Liver (tissue), 8 donors: ENCODE measurements at regions not wholly inside any gene's neighbourhood (a gene's known extent, or its start where the extent isn't known, plus 50 kb on each side); places are given as distances from the start of the nearest gene placed in this dataset.

Experiments
- DNase-seq: peaks from one replicate; pipeline ENCODE4 v3.0.0-alpha.2; 2017; ENCODE audit warnings: low spot score
- H3K27ac ChIP-seq, 2 donors: one replicate each; pipeline ENCODE4 v1.7.0; 2013; ENCODE audit warnings: inconsistent platforms in 2 of 2, low read length in 2 of 2, control low read depth in 1 of 2, low read depth in 1 of 2, mild to moderate bottlenecking in 1 of 2
- H3K27me3 ChIP-seq, 4 donors: one replicate each; pipeline versions ENCODE4 v1.6.1 to v1.7.0; 2013; ENCODE audit warnings: low read length in 3 of 4, inconsistent platforms in 1 of 4, mild to moderate bottlenecking in 1 of 4, moderate library complexity in 1 of 4; ENCODE audit not compliant: control insufficient read depth in 4 of 4, insufficient read depth in 4 of 4
- H3K36me3 ChIP-seq, 4 donors: one replicate each; pipeline versions ENCODE4 v1.6.1 to v1.7.0; 2013; ENCODE audit warnings: low read length in 3 of 4, mild to moderate bottlenecking in 3 of 4, low read depth in 1 of 4, moderate library complexity in 1 of 4; ENCODE audit not compliant: control insufficient read depth in 4 of 4, insufficient read depth in 3 of 4
- H3K4me1 ChIP-seq, 4 donors: one replicate each; pipeline versions ENCODE4 v1.6.1 to v1.7.0; 2013; ENCODE audit warnings: low read length in 3 of 4, mild to moderate bottlenecking in 3 of 4, moderate library complexity in 1 of 4; ENCODE audit not compliant: control insufficient read depth in 4 of 4, insufficient read depth in 4 of 4
- H3K4me3 ChIP-seq, 3 donors: one replicate each; pipeline versions ENCODE4 v1.6.1 to v1.7.0; 2013; ENCODE audit warnings: low read length in 3 of 3, control low read depth in 1 of 3, low read depth in 1 of 3, mild to moderate bottlenecking in 1 of 3
- H3K9ac ChIP-seq, 2 donors: one replicate each; pipeline ENCODE4 v1.7.0; 2013; ENCODE audit warnings: low read length in 2 of 2, mild to moderate bottlenecking in 2 of 2, moderate library complexity in 2 of 2, control low read depth in 1 of 2, low read depth in 1 of 2
- H3K9me3 ChIP-seq, 4 donors: one replicate each; pipeline versions ENCODE4 v1.6.1 to v1.7.0; 2013; ENCODE audit warnings: low read length in 3 of 4; ENCODE audit not compliant: control insufficient read depth in 4 of 4
- ATF3 ChIP-seq: IDR thresholded peaks from 2 replicates; pipeline ENCODE4 v1.6.1; 2016; ENCODE audit warnings: antibody characterized with exemption
- CTCF ChIP-seq: fragments of 150-350 bp; IDR thresholded peaks from 2 replicates; pipeline ENCODE4 v1.5.1; 2017; ENCODE audit warnings: improper control_type of control experiment, low read depth, low read length; ENCODE audit not compliant: missing input control
- EGR1 ChIP-seq, 2 donors: IDR thresholded peaks; 2 replicates each; pipeline ENCODE4 v1.6.1; 2016 to 2018; ENCODE audit warnings: antibody characterized with exemption in 2 of 2, low read depth in 2 of 2
- FOXA1 ChIP-seq: IDR thresholded peaks from 2 replicates; pipeline ENCODE4 v1.6.1; 2016; ENCODE audit warnings: antibody characterized with exemption
- FOXA2 ChIP-seq: IDR thresholded peaks from 2 replicates; pipeline ENCODE4 v1.6.1; 2016; ENCODE audit warnings: antibody characterized with exemption
- GABPA ChIP-seq, 2 donors: IDR thresholded peaks in 1 of 2; conservative IDR thresholded peaks in 1 of 2; 2 replicates each; pipeline ENCODE4 v1.6.1; 2016; ENCODE audit warnings: antibody characterized with exemption in 2 of 2, mild to moderate bottlenecking in 1 of 2, moderate library complexity in 1 of 2
- HNF4A ChIP-seq, 2 donors: conservative IDR thresholded peaks; 2 replicates each; pipeline ENCODE4 v1.6.1; 2016; ENCODE audit warnings: antibody characterized with exemption in 2 of 2, mild to moderate bottlenecking in 2 of 2
- HNF4G ChIP-seq: IDR thresholded peaks from 2 replicates; pipeline ENCODE4 v1.6.1; 2016; ENCODE audit warnings: antibody characterized with exemption
- JUND ChIP-seq, 2 donors: IDR thresholded peaks; 2 replicates each; pipeline ENCODE4 v1.6.1; 2016; ENCODE audit warnings: antibody characterized with exemption in 2 of 2
- MAX ChIP-seq: IDR thresholded peaks from 2 replicates; pipeline ENCODE4 v1.6.1; 2016; ENCODE audit warnings: antibody characterized with exemption
- NR2F2 ChIP-seq: IDR thresholded peaks from 2 replicates; pipeline ENCODE4 v1.6.1; 2016; ENCODE audit warnings: antibody characterized with exemption
- RAD21 ChIP-seq, 2 donors: IDR thresholded peaks; 2 replicates each; pipeline ENCODE4 v1.6.1; 2016; ENCODE audit warnings: antibody characterized with exemption in 2 of 2, mild to moderate bottlenecking in 2 of 2
- REST ChIP-seq: IDR thresholded peaks from 2 replicates; pipeline ENCODE4 v1.6.1; 2016; ENCODE audit warnings: antibody characterized with exemption, mild to moderate bottlenecking
- RXRA ChIP-seq, 2 donors: IDR thresholded peaks; 2 replicates each; pipeline ENCODE4 v1.6.1; 2017 to 2018; ENCODE audit warnings: antibody characterized with exemption in 2 of 2, mild to moderate bottlenecking in 1 of 2
- SP1 ChIP-seq: IDR thresholded peaks from 2 replicates; pipeline ENCODE4 v1.6.1; 2018; ENCODE audit warnings: antibody characterized with exemption, mild to moderate bottlenecking
- TAF1 ChIP-seq: conservative IDR thresholded peaks from 2 replicates; pipeline ENCODE4 v1.6.1; 2016; ENCODE audit warnings: antibody characterized with exemption, mild to moderate bottlenecking
- YY1 ChIP-seq: IDR thresholded peaks from 2 replicates; pipeline ENCODE4 v1.6.1; 2016; ENCODE audit warnings: antibody characterized with exemption, mild to moderate bottlenecking
- ZBTB33 ChIP-seq: IDR thresholded peaks from 2 replicates; pipeline ENCODE4 v1.6.1; 2016; ENCODE audit warnings: antibody characterized with exemption
- WGBS: extraction: QIAGEN DNeasy Blood & Tissue Kit; methylation state at CpG from one replicate; pipeline ENCODE4 v1.1.7; 2013; 5-methylcytosine and 5-hydroxymethylcytosine counted together
- donor health status: healthy.
- donor health status: healthy.
- donor health status: healthy.
- donor health status: healthy.
- donor health status: healthy.

- TF ChIP-seq RAD21 (IDR thresholded peaks at IDR 0.05): no peak
- TF ChIP-seq SP1: no peak
- TF ChIP-seq JUND (IDR thresholded peaks at IDR 0.05): no peak
- no peak for TF ChIP-seq ATF3
- TF ChIP-seq FOXA1: no peak
- no peak for TF ChIP-seq MAX
- no peak for TF ChIP-seq NR2F2
- no peak for TF ChIP-seq RXRA (IDR thresholded peaks at IDR 0.05)
- no peak for TF ChIP-seq ZBTB33
- TF ChIP-seq HNF4G: no peak
- TF ChIP-seq HNF4A (conservative IDR thresholded peaks at IDR 0.05): no peak
- no peak for TF ChIP-seq EGR1 (IDR thresholded peaks at IDR 0.05; ENCODE audit: low read depth in 2 of 2)
- TF ChIP-seq GABPA (IDR thresholded peaks at IDR 0.05 in 1 of 2, conservative IDR thresholded peaks at IDR 0.05 in 1 of 2): no peak
- TF ChIP-seq TAF1: no peak
- TF ChIP-seq REST: no peak
- no peak for TF ChIP-seq FOXA2
- TF ChIP-seq YY1: no peak
- no peak for TF ChIP-seq CTCF
- no peak for DNase-seq
- Histone ChIP-seq H3K9ac (no peak overlapping the region), H3K27me3 (no peaks in the 10 kb centered on the region), H3K9me3 (no peaks in the 10 kb centered on the region), H3K36me3 (no peaks in the 10 kb centered on the region), H3K4me3 (no peak overlapping the region), H3K27ac (no peak overlapping the region), H3K4me1 (no peaks in the 10 kb centered on the region)
- 74% methylated on average over 3 of the region's 3 CpGs for WGBS
Measured at GRCh38 chr1:63124666-63125191, 197.6 kb upstream of the FOXD3 start.
